Activated naive CD4-positive, alpha-beta T cell treated with anti-CD3 and anti-CD28 coated beads, Interleukin-2, amount 10 ng/mL, durations not matched to agents 7 days and 5 days (primary cell): ENCODE measurements at regions not wholly inside any gene's neighbourhood (a gene's known extent, or its start where the extent isn't known, plus 50 kb on each side); places are given as distances from the start of the nearest gene placed in this dataset.

ENCODE experiments used
- CTCF ChIA-PET: fragments of 350-600 bp; sonication (Branson Sonifier 250); formaldehyde crosslinking; loops from one replicate; lab custom pipeline; 2021; ENCODE audit warnings: antibody characterized with exemption; lab: Charles Lee
- DNase-seq: peaks from one replicate; pipeline ENCODE4 v3.0.0-alpha.2; 2020
- H3K27ac Mint-ChIP-seq: one replicate; pipeline ENCODE4 v1.8.0; 2021; ENCODE audit warnings: mild to moderate bottlenecking, moderate library complexity, mixed read lengths
- H3K27me3 Mint-ChIP-seq: one replicate; pipeline ENCODE4 v1.8.0; 2021; ENCODE audit warnings: mild to moderate bottlenecking, mixed read lengths
- H3K36me3 Mint-ChIP-seq: one replicate; pipeline ENCODE4 v1.8.0; 2021; ENCODE audit warnings: mixed read lengths
- H3K4me1 Mint-ChIP-seq: one replicate; pipeline ENCODE4 v1.8.0; 2021; ENCODE audit warnings: mixed read lengths
- H3K4me3 Mint-ChIP-seq: one replicate; pipeline ENCODE4 v1.8.0; 2021; ENCODE audit warnings: mild to moderate bottlenecking, moderate library complexity, mixed read lengths
- H3K9me3 Mint-ChIP-seq: one replicate; pipeline ENCODE4 v1.8.0; 2021; ENCODE audit warnings: mixed read lengths

DNA sequence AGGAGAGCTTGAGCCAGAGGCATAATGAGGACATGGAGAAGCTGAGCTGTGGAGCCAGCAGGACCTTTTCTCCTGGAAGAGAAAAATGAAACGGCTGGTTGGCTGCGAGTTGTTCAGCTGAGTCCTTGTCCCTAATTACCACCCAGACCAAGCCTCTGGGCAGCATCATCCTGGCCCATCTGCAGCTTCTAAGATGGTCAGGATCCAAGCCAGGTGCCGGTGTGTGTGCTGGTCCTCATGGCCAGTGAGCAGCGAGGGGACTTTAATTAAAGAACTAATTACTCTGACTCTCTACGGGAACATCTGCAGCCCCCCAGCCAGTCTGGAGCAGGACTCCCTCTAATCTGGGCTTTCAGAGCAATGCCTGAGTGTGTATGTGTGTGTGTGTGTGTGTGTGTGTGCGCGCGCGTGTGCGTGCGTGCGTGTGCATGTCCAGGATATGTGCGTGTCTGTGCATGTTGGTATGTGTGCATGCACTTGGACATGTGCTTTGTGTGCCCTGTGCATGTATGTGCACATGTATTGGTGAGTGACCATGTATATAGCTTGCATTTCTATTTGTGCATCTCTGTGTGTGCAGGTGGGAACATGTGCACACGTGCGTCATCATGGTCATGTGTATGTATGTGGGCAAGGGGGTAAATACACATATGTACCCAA, 173.9 kb downstream of the DHX35 start:
- Mint-ChIP-seq H3K9me3 (no peaks in the 10 kb centered on the region), H3K27me3 (peaks cover 4% of the 10 kb centered on the region), H3K36me3 (no peaks in the 10 kb centered on the region), H3K27ac (no peak overlapping the region), H3K4me3 (no peak overlapping the region), H3K4me1 (no peaks in the 10 kb centered on the region)
- no peak for DNase-seq
- CTCF ChIA-PET = no interaction called here

DNA sequence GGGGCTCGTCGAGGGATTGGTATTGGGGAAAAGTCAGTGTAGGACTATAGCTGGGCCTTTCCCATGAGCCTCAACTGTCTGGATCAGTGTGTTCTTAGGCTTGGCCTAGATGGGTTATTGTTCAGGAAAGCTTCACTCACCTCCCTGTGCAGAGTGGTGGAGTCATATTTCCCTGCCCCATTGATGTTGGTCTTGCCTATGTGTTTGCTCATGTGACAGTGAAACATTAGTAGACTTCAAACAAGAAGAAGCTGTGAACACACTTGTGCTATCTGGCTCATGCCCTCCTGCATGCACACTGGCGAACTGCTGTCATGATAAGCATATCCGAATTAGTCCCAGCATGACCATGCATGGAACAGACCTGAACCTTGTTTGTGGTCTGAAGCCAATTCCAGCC, 171.1 kb downstream of the DHX35 start:
- Mint-ChIP-seq H3K27ac (no peak overlapping the region), H3K36me3 (no peaks in the 10 kb centered on the region), H3K27me3 (no peaks in the 10 kb centered on the region), H3K4me1 (no peaks in the 10 kb centered on the region), H3K9me3 (no peaks in the 10 kb centered on the region), H3K4me3 (no peak overlapping the region)
- CTCF ChIA-PET = no interaction called here
- DNase-seq = no peak

DNA sequence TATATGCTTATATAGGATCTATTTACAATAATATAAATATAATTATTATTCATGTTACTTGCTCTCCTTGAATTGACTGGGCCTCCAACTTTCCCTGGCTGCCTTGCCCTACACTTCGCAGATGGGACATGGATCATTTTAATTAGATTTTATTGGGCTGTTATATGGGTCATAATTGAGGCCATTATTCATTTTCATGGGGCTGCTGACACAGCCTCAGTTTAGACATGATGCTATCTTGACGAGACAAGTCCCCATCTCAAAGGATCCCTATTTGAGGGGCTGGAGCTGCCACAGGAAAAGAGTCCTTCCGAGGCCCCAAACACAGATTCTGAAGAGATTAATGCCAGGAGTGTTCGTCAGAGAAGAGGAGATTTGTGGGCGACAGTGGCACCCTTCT, 170.4 kb downstream of the DHX35 start:
- H3K27ac Mint-ChIP-seq = no peak overlapping the region
- no peaks in the 10 kb centered on the region for H3K9me3 Mint-ChIP-seq
- CTCF ChIA-PET = no interaction called here
- no peak overlapping the region for H3K4me3 Mint-ChIP-seq
- H3K4me1 Mint-ChIP-seq = no peaks in the 10 kb centered on the region
- DNase-seq = no peak
- H3K36me3 Mint-ChIP-seq = no peaks in the 10 kb centered on the region
- no peaks in the 10 kb centered on the region for H3K27me3 Mint-ChIP-seq

DNA sequence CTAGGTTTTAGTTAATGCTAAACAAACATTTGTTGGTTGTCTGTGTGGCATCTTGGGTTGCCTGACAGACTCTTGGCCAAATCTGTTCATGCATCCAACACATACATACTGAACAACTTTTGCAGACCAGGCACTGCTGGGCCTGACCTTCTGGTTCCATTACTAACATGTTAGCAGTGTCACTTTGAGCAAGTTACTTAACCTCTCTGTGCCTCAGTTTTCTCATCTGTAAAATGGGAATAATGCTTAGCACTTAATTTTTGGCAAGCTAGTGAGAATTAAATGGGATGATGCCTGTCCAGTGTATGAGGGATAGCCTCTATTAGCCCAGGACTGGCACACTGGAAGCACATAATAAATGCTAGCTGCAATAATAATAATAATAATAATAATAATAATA, 169.9 kb downstream of the DHX35 start:
- Mint-ChIP-seq H3K36me3 (no peaks in the 10 kb centered on the region), H3K27me3 (no peaks in the 10 kb centered on the region), H3K9me3 (no peaks in the 10 kb centered on the region), H3K4me3 (no peak overlapping the region), H3K4me1 (no peaks in the 10 kb centered on the region), H3K27ac (no peak overlapping the region)
- CTCF ChIA-PET = no interaction called here
- DNase-seq = no peak

DNA sequence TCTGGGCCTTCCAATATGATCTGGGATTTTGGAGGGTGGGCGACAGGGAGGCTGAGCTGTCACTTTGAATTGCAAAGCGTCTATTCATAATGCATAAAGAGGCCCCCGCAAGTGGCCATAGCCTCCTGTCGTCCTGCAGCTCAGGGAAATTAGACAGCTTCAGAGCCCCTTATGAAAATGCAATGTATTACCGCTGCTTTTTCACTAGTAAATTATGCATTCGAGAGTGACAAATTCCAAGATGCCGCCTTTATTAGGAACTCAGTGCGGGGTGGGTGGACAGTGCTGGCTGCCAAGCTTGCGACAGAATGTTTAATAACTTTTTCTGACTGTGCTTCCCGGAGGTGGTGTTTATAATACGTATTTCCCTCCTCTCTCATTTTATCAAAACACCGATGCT, 168.5 kb downstream of the DHX35 start:
- no peaks in the 10 kb centered on the region for H3K27me3 Mint-ChIP-seq
- no peaks in the 10 kb centered on the region for H3K36me3 Mint-ChIP-seq
- CTCF ChIA-PET = no interaction called here
- no peaks in the 10 kb centered on the region for H3K4me1 Mint-ChIP-seq
- H3K9me3 Mint-ChIP-seq = no peaks in the 10 kb centered on the region
- no peak overlapping the region for H3K27ac Mint-ChIP-seq
- H3K4me3 Mint-ChIP-seq = no peak overlapping the region
- no peak for DNase-seq

DNA sequence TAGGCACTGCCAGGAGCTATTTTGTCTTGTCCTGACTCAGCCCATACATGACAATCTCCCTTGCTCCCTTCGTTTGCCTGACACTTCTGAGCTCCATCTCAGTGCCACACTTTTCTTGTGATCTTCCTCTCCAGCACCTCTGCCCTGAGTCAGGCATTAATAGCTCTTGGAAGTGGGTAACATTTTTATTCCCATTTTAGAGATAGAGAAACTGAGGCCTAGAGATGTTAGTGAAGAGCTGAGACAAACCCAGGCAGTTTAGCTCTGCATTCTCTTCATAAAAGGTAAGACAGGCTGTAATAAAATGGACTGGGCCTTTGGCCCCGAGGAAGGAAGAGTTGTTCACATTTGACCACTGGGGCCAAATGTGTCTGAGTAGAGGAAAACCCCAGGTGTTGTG, 167.4 kb downstream of the DHX35 start:
- CTCF ChIA-PET = no interaction called here

DNA sequence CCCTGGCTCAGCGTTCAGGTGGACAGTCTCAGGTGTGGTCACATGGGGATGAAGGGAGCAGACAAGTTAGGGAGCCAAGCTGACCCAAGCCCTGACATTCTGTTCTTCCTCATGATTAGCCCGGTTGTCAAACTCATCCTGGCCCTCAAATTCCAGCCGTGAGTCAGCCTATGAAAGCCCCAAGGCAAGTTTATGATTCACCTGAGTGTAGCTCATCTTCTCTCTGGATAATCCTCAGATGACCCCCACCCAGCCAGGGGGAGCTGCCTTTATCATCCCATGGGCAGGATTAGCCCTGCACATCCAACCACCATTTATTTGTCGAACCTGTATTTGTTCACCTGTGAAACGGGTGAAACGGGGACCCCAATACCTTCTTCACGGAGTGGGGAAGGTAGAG, 161.9 kb downstream of the DHX35 start:
- Mint-ChIP-seq H3K4me3 (no peak overlapping the region), H3K27me3 (peaks cover 26% of the 10 kb centered on the region), H3K9me3 (no peaks in the 10 kb centered on the region), H3K27ac (no peak overlapping the region), H3K4me1 (no peaks in the 10 kb centered on the region), H3K36me3 (no peaks in the 10 kb centered on the region)
- no peak for DNase-seq
- CTCF ChIA-PET = no interaction called here

More for the DNA sequence above, 167.4 kb downstream of the DHX35 start:
- Mint-ChIP-seq H3K4me3 (no peak overlapping the region), H3K27ac (no peak overlapping the region), H3K27me3 (no peaks in the 10 kb centered on the region), H3K9me3 (no peaks in the 10 kb centered on the region), H3K4me1 (no peaks in the 10 kb centered on the region), H3K36me3 (no peaks in the 10 kb centered on the region)
- no peak for DNase-seq

DNA sequence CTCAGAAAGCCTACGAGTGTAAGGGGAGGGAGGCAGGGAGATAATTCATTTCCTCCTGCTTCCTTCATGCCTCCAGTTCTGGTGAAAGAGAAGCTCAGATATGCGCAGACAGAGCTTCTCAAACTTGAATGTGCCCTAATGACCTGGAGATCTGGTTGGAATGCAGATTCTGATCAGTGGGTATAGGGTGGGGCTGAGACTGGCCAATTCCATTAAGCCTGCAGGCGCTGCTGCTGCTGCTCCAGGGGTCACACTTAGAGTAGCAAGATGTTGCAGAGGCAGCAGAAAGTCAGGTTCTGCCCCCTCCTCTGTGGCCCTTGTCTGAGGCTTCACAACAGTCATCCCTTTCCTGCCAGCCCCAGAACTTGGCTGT, 161.0 kb downstream of the DHX35 start:
- H3K27me3 Mint-ChIP-seq = peaks cover 32% of the 10 kb centered on the region
- H3K36me3 Mint-ChIP-seq = no peaks in the 10 kb centered on the region
- H3K27ac Mint-ChIP-seq = no peak overlapping the region
- H3K4me1 Mint-ChIP-seq = no peaks in the 10 kb centered on the region
- no peak overlapping the region for H3K4me3 Mint-ChIP-seq
- no peaks in the 10 kb centered on the region for H3K9me3 Mint-ChIP-seq
- CTCF ChIA-PET = no interaction called here
- no peak for DNase-seq

DNA sequence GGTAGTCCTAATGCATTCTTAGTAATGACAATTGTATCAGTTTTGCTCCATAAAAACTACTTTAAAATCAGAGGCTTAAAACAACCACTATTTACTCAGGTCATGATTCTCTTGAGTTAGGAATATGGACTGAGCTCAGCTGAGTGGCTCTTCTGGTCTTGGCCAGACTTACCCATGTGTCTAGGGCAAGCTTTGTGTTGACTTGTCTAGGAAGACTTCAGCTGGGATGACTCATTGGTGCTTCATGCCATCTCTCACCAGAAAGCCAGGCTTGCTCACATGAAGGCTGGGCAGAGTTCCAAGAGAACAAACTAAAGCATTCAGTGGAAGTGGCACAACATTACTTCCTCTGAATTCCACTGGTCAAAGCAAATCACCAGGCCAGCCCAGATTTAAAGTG, 155.3 kb downstream of the DHX35 start:
- no peaks in the 10 kb centered on the region for H3K9me3 Mint-ChIP-seq
- CTCF ChIA-PET = no interaction called here
- no peak overlapping the region for H3K4me3 Mint-ChIP-seq
- no peaks in the 10 kb centered on the region for H3K4me1 Mint-ChIP-seq
- no peak overlapping the region for H3K27ac Mint-ChIP-seq
- H3K36me3 Mint-ChIP-seq = no peaks in the 10 kb centered on the region
- H3K27me3 Mint-ChIP-seq = peaks cover 43% of the 10 kb centered on the region
- no peak for DNase-seq

DNA sequence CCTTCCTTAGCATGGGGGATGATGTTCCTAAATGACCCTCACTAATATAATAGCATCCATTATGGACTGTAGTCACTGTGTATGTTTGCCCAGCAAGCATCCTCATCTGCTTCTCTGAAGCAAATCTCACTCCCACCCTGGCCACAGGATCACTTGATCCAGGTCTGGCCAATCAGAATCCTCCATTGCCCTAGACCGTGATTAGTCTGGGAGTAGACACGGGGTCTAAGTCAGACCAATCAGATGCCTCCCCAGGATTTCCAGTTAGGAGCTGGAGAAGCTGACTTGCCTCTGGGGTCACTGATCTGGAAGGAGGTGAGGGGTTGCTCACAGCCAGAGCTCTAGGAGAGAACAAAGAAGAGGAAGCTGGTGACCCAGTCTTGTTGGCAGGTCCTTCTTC, 153.9 kb downstream of the DHX35 start:
- no peaks in the 10 kb centered on the region for H3K4me1 Mint-ChIP-seq
- no peak overlapping the region for H3K27ac Mint-ChIP-seq
- CTCF ChIA-PET = no interaction called here
- H3K36me3 Mint-ChIP-seq = no peaks in the 10 kb centered on the region
- H3K9me3 Mint-ChIP-seq = no peaks in the 10 kb centered on the region
- H3K27me3 Mint-ChIP-seq = peaks cover 49% of the 10 kb centered on the region
- DNase-seq = no peak
- no peak overlapping the region for H3K4me3 Mint-ChIP-seq

DNA sequence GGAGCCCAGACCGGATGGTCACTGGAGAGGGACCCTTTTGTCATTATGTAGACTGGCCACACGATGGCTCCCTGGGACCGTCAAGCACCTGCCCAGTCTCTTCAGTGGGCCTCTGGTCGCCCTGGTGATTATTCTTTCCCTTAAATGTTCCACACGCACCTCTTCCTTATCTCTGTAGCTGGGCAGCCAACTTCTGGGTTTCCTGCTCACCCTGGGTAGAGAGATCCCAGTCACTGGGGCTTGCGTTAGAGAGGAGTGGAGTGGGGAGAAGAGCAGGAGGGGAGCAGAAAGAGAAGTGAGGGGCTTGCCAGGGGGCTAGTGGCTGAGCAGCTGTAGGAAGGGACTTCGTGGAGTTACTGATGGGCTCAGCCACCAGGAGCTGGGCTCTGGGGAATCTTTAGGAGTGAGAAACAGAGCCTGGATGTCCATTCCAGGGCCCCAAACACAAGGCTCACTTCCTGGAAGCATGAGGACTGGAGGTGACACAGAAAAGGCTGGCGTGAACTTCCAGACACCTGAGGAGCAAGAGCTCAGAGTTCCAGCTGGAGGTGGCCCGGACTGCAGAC, 150.1 kb downstream of the DHX35 start:
- peak; percentile 25 for DNase-seq
- peaks cover 52% of the 10 kb centered on the region for H3K27me3 Mint-ChIP-seq
- no peaks in the 10 kb centered on the region for H3K9me3 Mint-ChIP-seq
- H3K36me3 Mint-ChIP-seq = no peaks in the 10 kb centered on the region
- no peak overlapping the region for H3K27ac Mint-ChIP-seq
- no peak overlapping the region for H3K4me3 Mint-ChIP-seq
- no peaks in the 10 kb centered on the region for H3K4me1 Mint-ChIP-seq
- CTCF ChIA-PET = interaction anchor here (1.0 to 1.7 kb wide), 2 partner anchors 62 to 761 kb away, joined by 3 to 5 read pairs; no protein-coding TSS in a partner anchor

DNA sequence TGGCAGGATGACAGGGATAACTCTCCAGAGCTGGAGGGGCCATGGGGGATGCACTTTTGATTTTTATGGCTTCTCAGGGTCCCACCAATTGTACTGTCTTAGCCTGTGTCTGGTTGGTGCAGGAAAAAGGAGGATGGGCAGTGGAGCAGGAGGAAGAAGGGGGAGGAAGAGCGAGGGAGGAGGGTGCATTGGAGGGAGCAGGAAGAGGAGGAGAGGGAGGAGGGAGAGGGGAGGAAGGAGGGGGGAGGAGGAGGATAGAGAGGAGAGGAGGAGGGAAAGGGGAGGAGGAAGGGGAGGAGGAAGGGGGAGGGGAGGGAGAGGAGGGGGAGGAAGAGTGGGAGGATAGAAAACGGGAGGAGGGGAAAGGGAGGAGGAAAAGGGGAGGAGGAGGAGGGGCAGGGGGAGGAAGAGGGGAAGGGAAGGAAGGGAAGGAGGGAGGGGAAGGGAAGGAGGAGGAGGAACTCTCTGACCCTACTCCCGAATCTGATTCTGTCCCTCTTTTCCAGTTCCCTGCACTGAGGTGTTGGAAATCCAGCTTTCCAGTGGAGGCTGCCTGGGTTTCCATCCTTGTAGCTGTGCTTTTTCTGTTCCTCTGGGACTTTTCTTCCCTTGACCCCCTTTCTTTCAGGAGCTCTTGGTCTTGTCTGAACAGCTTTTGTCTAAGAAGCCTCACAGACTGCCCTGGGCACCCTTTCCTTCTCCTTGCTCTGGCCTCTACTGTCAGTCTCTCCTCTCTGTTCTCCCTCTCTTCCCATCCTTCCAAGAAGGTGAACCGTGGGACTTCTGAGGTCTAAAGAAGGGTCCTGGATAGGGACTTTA, 149.4 kb downstream of the DHX35 start:
- no peaks in the 10 kb centered on the region for H3K4me1 Mint-ChIP-seq
- H3K4me3 Mint-ChIP-seq = no peak overlapping the region
- H3K27me3 Mint-ChIP-seq = peaks cover 52% of the 10 kb centered on the region
- no peaks in the 10 kb centered on the region for H3K36me3 Mint-ChIP-seq
- DNase-seq = no peak
- CTCF ChIA-PET = interaction anchor here (1.0 kb wide), 1 partner anchor 762 kb away, joined by 3 read pairs; no protein-coding TSS in a partner anchor
- H3K9me3 Mint-ChIP-seq = no peaks in the 10 kb centered on the region
- H3K27ac Mint-ChIP-seq = no peak overlapping the region

DNA sequence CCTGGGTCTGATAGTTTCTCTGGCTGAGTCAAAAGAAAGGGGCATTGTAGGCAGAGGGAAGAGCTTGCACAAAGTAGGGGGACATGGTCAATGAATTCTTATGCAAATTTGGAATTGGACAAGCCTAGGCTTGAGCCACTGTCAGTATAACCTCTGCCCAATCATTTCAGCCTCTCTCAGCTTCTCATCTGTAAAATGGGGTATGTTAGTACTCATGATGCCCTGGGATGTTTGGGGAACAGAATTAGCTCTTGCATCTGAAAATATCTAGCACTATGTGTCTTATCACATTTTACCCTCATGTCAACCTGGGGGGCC, 148.6 kb downstream of the DHX35 start:
- H3K27me3 Mint-ChIP-seq = peaks cover 44% of the 10 kb centered on the region

DNA sequence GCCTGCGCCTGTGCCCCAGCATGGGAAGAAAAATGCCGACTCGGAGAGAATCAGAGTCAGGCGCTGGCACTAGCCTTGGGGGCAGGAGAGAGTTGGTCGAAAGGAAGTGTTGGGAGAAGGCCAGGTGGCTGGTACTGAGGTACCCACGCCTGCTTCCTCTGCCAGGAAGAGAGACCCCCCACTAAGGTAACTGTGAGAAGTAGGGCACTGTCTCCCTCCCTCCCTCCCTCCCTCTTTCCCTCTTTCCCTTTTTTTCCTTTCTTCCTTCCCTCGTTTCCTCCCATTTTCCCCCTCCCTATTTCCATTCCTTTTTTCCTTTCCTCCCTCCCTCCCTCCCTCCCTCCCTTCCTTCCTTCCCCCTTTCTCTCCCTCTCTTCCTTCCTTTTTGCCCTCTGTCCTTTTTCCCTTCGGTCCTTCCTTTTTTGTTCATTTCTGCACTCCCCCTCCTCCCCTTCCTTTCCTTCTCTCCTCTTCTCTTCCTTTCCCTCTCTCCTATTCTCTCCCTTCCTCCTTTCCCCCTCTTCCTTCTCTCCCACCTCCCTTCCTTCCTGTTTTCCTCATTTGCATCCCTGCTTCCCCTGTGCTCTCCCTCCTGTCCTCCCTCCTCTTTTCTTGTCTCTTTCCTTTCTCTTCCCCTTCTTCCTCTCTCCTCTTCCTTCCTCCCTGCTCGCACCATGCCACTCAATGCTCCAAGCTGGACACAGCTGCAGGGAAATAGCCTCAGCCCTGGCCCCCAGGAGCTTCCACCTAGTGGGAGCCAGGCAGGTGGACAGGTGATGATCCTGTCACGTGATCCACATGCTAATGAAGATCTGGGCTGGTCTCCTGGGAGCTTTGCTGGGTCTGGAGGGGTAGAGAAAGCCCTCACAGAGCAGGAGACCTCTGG, 148.0 kb downstream of the DHX35 start:
- no peaks in the 10 kb centered on the region for H3K36me3 Mint-ChIP-seq
- DNase-seq = no peak
- H3K27me3 Mint-ChIP-seq = peaks cover 44% of the 10 kb centered on the region
- H3K9me3 Mint-ChIP-seq = no peaks in the 10 kb centered on the region
- H3K4me3 Mint-ChIP-seq = no peak overlapping the region
- CTCF ChIA-PET = no interaction called here
- H3K4me1 Mint-ChIP-seq = no peaks in the 10 kb centered on the region
- H3K27ac Mint-ChIP-seq = no peak overlapping the region

More for the DNA sequence above, 148.6 kb downstream of the DHX35 start:
- CTCF ChIA-PET = no interaction called here
- Mint-ChIP-seq H3K4me3 (no peak overlapping the region), H3K4me1 (no peaks in the 10 kb centered on the region), H3K36me3 (no peaks in the 10 kb centered on the region), H3K27ac (no peak overlapping the region), H3K9me3 (no peaks in the 10 kb centered on the region)
- no peak for DNase-seq
